ENCODE measurements at regions not wholly inside any gene's neighbourhood (a gene's known extent, or its start where the extent isn't known, plus 50 kb on each side); places are given as distances from the start of the nearest gene placed in this dataset.

DNA sequence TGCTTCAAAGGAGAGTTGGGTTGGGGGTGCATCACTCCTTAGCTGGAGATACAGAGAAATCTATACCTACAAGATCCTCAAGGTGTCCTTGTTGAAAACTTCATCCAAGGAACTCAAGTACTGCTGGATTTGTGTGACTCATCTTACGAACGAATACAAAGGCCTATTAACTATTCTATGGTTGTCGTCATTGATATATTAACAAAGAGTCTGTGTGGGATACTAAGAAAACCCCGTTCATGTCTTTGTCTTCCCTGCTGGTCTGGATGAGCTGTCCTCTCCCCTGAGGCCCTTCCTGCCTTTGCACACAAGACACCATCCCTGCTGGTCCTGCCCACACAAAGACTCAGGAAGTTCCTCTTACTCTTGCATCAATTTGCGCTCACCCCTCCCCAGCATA is 54.9 kb upstream of the IRF2 start:
- TF ChIP-seq, protein P1, sequence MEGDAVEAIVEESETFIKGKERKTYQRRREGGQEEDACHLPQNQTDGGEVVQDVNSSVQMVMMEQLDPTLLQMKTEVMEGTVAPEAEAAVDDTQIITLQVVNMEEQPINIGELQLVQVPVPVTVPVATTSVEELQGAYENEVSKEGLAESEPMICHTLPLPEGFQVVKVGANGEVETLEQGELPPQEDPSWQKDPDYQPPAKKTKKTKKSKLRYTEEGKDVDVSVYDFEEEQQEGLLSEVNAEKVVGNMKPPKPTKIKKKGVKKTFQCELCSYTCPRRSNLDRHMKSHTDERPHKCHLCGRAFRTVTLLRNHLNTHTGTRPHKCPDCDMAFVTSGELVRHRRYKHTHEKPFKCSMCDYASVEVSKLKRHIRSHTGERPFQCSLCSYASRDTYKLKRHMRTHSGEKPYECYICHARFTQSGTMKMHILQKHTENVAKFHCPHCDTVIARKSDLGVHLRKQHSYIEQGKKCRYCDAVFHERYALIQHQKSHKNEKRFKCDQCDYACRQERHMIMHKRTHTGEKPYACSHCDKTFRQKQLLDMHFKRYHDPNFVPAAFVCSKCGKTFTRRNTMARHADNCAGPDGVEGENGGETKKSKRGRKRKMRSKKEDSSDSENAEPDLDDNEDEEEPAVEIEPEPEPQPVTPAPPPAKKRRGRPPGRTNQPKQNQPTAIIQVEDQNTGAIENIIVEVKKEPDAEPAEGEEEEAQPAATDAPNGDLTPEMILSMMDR (IDR thresholded peaks at IDR 0.05; ENCODE audit: borderline replicate concordance, extremely low read depth, low read length, poor library complexity, severe bottlenecking): no peak
- no peak for TF ChIP-seq EZH2 (IDR thresholded peaks at IDR 0.05; ENCODE audit: borderline replicate concordance, low read depth, low read length, severe bottlenecking)

All from DND-41 (cell line).